Liver (tissue), 8 donors: ENCODE measurements at regions not wholly inside any gene's neighbourhood (a gene's known extent, or its start where the extent isn't known, plus 50 kb on each side); places are given as distances from the start of the nearest gene placed in this dataset.

Experiments used
- DNase-seq: peaks from one replicate; pipeline ENCODE4 v3.0.0-alpha.2; 2017; ENCODE audit warnings: low spot score
- H3K27ac ChIP-seq, 2 donors: one replicate each; pipeline ENCODE4 v1.7.0; 2013; ENCODE audit warnings: inconsistent platforms in 2 of 2, low read length in 2 of 2, control low read depth in 1 of 2, low read depth in 1 of 2, mild to moderate bottlenecking in 1 of 2
- H3K27me3 ChIP-seq, 4 donors: one replicate each; pipeline versions ENCODE4 v1.6.1 to v1.7.0; 2013; ENCODE audit warnings: low read length in 3 of 4, inconsistent platforms in 1 of 4, mild to moderate bottlenecking in 1 of 4, moderate library complexity in 1 of 4; ENCODE audit not compliant: control insufficient read depth in 4 of 4, insufficient read depth in 4 of 4
- H3K36me3 ChIP-seq, 4 donors: one replicate each; pipeline versions ENCODE4 v1.6.1 to v1.7.0; 2013; ENCODE audit warnings: low read length in 3 of 4, mild to moderate bottlenecking in 3 of 4, low read depth in 1 of 4, moderate library complexity in 1 of 4; ENCODE audit not compliant: control insufficient read depth in 4 of 4, insufficient read depth in 3 of 4
- H3K4me1 ChIP-seq, 4 donors: one replicate each; pipeline versions ENCODE4 v1.6.1 to v1.7.0; 2013; ENCODE audit warnings: low read length in 3 of 4, mild to moderate bottlenecking in 3 of 4, moderate library complexity in 1 of 4; ENCODE audit not compliant: control insufficient read depth in 4 of 4, insufficient read depth in 4 of 4
- H3K4me3 ChIP-seq, 3 donors: one replicate each; pipeline versions ENCODE4 v1.6.1 to v1.7.0; 2013; ENCODE audit warnings: low read length in 3 of 3, control low read depth in 1 of 3, low read depth in 1 of 3, mild to moderate bottlenecking in 1 of 3
- H3K9ac ChIP-seq, 2 donors: one replicate each; pipeline ENCODE4 v1.7.0; 2013; ENCODE audit warnings: low read length in 2 of 2, mild to moderate bottlenecking in 2 of 2, moderate library complexity in 2 of 2, control low read depth in 1 of 2, low read depth in 1 of 2
- H3K9me3 ChIP-seq, 4 donors: one replicate each; pipeline versions ENCODE4 v1.6.1 to v1.7.0; 2013; ENCODE audit warnings: low read length in 3 of 4; ENCODE audit not compliant: control insufficient read depth in 4 of 4
- EGR1 ChIP-seq, 2 donors: IDR thresholded peaks; 2 replicates each; pipeline ENCODE4 v1.6.1; 2016 to 2018; ENCODE audit warnings: antibody characterized with exemption in 2 of 2, low read depth in 2 of 2
- FOXA1 ChIP-seq: IDR thresholded peaks from 2 replicates; pipeline ENCODE4 v1.6.1; 2016; ENCODE audit warnings: antibody characterized with exemption
- FOXA2 ChIP-seq: IDR thresholded peaks from 2 replicates; pipeline ENCODE4 v1.6.1; 2016; ENCODE audit warnings: antibody characterized with exemption
- GABPA ChIP-seq, 2 donors: IDR thresholded peaks in 1 of 2; conservative IDR thresholded peaks in 1 of 2; 2 replicates each; pipeline ENCODE4 v1.6.1; 2016; ENCODE audit warnings: antibody characterized with exemption in 2 of 2, mild to moderate bottlenecking in 1 of 2, moderate library complexity in 1 of 2
- HNF4A ChIP-seq, 2 donors: conservative IDR thresholded peaks; 2 replicates each; pipeline ENCODE4 v1.6.1; 2016; ENCODE audit warnings: antibody characterized with exemption in 2 of 2, mild to moderate bottlenecking in 2 of 2
- HNF4G ChIP-seq: IDR thresholded peaks from 2 replicates; pipeline ENCODE4 v1.6.1; 2016; ENCODE audit warnings: antibody characterized with exemption
- NR2F2 ChIP-seq: IDR thresholded peaks from 2 replicates; pipeline ENCODE4 v1.6.1; 2016; ENCODE audit warnings: antibody characterized with exemption
- RAD21 ChIP-seq, 2 donors: IDR thresholded peaks; 2 replicates each; pipeline ENCODE4 v1.6.1; 2016; ENCODE audit warnings: antibody characterized with exemption in 2 of 2, mild to moderate bottlenecking in 2 of 2
- SP1 ChIP-seq: IDR thresholded peaks from 2 replicates; pipeline ENCODE4 v1.6.1; 2018; ENCODE audit warnings: antibody characterized with exemption, mild to moderate bottlenecking
- TAF1 ChIP-seq: conservative IDR thresholded peaks from 2 replicates; pipeline ENCODE4 v1.6.1; 2016; ENCODE audit warnings: antibody characterized with exemption, mild to moderate bottlenecking
- YY1 ChIP-seq: IDR thresholded peaks from 2 replicates; pipeline ENCODE4 v1.6.1; 2016; ENCODE audit warnings: antibody characterized with exemption, mild to moderate bottlenecking
- WGBS: extraction: QIAGEN DNeasy Blood & Tissue Kit; methylation state at CpG from one replicate; pipeline ENCODE4 v1.1.7; 2013; 5-methylcytosine and 5-hydroxymethylcytosine counted together
- TF ChIP-seq, protein P1 (sequence below): IDR thresholded peaks from 2 replicates; pipeline ENCODE4 v1.6.1; 2016; ENCODE audit warnings: antibody characterized with exemption, mild to moderate bottlenecking
- TF ChIP-seq, protein P2 (sequence below): IDR thresholded peaks from 2 replicates; pipeline ENCODE4 v1.6.1; 2016; ENCODE audit warnings: antibody characterized with exemption
- TF ChIP-seq, protein P3 (sequence below): IDR thresholded peaks from 2 replicates; pipeline ENCODE4 v1.6.1; 2016; ENCODE audit warnings: antibody characterized with exemption
- TF ChIP-seq, protein P4 (sequence below): fragments of 150-350 bp; IDR thresholded peaks from 2 replicates; pipeline ENCODE4 v1.5.1; 2017; ENCODE audit warnings: improper control_type of control experiment, low read depth, low read length; ENCODE audit not compliant: missing input control
- donor health status: healthy.
- donor health status: healthy.
- donor health status: healthy.
- donor health status: healthy.
- donor health status: healthy.

DNA sequence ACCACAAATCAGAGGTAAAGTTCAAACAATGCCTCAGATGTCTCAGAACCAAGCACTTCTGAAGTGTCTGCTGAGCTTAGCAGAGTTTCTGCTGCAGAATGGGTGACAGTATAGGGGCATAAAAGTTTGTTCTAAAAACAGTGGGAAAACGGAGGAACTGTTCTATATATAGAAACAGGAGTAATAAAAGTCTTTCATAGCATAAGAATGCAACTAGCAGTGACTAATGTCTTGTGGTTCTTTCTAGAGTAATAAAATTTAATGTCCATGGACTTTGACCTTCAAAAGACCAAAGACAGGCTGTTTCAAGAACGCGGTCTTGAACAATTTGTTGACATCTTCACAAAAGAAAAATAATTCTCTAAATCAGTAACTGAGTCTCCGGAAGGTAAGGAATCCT, 107.5 kb upstream of the FAR2 start:
- Histone ChIP-seq H3K9ac (no peak overlapping the region), H3K9me3 (no peaks in the 10 kb centered on the region), H3K27me3 (no peaks in the 10 kb centered on the region), H3K4me1 (no peaks in the 10 kb centered on the region), H3K36me3 (no peaks in the 10 kb centered on the region), H3K27ac (no peak overlapping the region), H3K4me3 (no peak overlapping the region)
- no peak for DNase-seq
- 66% methylated on average over 4 of the region's 4 CpGs for WGBS
- no peak for TF ChIP-seq RAD21 (IDR thresholded peaks at IDR 0.05)
- no peak for TF ChIP-seq FOXA2
- no peak for TF ChIP-seq GABPA (IDR thresholded peaks at IDR 0.05 in 1 of 2, conservative IDR thresholded peaks at IDR 0.05 in 1 of 2)
- no peak for TF ChIP-seq HNF4A (conservative IDR thresholded peaks at IDR 0.05)
- no peak for TF ChIP-seq FOXA1
- no peak for TF ChIP-seq TAF1

DNA sequence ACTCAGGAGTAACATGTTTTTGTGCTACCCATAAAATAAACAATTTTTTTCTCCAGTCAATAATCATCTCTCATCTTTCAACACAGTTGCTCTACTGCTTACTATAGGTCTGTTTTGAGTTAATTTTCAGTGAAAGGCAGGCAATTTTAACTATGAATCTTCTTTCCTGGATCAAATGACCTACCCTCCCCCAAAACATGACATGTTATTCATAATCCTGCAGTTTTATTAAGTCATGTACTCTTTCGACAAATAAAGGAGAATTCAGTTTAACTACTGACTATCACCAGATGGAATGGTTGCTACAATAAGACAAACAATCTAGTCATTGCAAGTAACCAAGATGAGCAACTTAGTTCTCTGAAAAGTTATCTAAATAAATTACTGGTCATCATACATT, 106.0 kb upstream of the FAR2 start:
- Histone ChIP-seq H3K27me3 (no peaks in the 10 kb centered on the region), H3K4me1 (no peaks in the 10 kb centered on the region)

More for the DNA sequence above, 106.0 kb upstream of the FAR2 start:
- no peak overlapping the region for H3K9ac ChIP-seq
- TF ChIP-seq, protein P1, sequence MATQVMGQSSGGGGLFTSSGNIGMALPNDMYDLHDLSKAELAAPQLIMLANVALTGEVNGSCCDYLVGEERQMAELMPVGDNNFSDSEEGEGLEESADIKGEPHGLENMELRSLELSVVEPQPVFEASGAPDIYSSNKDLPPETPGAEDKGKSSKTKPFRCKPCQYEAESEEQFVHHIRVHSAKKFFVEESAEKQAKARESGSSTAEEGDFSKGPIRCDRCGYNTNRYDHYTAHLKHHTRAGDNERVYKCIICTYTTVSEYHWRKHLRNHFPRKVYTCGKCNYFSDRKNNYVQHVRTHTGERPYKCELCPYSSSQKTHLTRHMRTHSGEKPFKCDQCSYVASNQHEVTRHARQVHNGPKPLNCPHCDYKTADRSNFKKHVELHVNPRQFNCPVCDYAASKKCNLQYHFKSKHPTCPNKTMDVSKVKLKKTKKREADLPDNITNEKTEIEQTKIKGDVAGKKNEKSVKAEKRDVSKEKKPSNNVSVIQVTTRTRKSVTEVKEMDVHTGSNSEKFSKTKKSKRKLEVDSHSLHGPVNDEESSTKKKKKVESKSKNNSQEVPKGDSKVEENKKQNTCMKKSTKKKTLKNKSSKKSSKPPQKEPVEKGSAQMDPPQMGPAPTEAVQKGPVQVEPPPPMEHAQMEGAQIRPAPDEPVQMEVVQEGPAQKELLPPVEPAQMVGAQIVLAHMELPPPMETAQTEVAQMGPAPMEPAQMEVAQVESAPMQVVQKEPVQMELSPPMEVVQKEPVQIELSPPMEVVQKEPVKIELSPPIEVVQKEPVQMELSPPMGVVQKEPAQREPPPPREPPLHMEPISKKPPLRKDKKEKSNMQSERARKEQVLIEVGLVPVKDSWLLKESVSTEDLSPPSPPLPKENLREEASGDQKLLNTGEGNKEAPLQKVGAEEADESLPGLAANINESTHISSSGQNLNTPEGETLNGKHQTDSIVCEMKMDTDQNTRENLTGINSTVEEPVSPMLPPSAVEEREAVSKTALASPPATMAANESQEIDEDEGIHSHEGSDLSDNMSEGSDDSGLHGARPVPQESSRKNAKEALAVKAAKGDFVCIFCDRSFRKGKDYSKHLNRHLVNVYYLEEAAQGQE, result no peak
- TF ChIP-seq GABPA (IDR thresholded peaks at IDR 0.05 in 1 of 2, conservative IDR thresholded peaks at IDR 0.05 in 1 of 2) (no peak), TAF1 (no peak), YY1 (no peak), FOXA1 (no peak), HNF4G (no peak), NR2F2 (no peak), SP1 (no peak), HNF4A (conservative IDR thresholded peaks at IDR 0.05) (no peak), EGR1 (IDR thresholded peaks at IDR 0.05; ENCODE audit: low read depth in 2 of 2) (no peak), RAD21 (IDR thresholded peaks at IDR 0.05) (no peak)
- TF ChIP-seq, protein P2, sequence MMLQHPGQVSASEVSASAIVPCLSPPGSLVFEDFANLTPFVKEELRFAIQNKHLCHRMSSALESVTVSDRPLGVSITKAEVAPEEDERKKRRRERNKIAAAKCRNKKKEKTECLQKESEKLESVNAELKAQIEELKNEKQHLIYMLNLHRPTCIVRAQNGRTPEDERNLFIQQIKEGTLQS, result no peak
- TF ChIP-seq, protein P3, sequence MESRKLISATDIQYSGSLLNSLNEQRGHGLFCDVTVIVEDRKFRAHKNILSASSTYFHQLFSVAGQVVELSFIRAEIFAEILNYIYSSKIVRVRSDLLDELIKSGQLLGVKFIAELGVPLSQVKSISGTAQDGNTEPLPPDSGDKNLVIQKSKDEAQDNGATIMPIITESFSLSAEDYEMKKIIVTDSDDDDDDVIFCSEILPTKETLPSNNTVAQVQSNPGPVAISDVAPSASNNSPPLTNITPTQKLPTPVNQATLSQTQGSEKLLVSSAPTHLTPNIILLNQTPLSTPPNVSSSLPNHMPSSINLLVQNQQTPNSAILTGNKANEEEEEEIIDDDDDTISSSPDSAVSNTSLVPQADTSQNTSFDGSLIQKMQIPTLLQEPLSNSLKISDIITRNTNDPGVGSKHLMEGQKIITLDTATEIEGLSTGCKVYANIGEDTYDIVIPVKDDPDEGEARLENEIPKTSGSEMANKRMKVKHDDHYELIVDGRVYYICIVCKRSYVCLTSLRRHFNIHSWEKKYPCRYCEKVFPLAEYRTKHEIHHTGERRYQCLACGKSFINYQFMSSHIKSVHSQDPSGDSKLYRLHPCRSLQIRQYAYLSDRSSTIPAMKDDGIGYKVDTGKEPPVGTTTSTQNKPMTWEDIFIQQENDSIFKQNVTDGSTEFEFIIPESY, result no peak
- TF ChIP-seq, protein P4, sequence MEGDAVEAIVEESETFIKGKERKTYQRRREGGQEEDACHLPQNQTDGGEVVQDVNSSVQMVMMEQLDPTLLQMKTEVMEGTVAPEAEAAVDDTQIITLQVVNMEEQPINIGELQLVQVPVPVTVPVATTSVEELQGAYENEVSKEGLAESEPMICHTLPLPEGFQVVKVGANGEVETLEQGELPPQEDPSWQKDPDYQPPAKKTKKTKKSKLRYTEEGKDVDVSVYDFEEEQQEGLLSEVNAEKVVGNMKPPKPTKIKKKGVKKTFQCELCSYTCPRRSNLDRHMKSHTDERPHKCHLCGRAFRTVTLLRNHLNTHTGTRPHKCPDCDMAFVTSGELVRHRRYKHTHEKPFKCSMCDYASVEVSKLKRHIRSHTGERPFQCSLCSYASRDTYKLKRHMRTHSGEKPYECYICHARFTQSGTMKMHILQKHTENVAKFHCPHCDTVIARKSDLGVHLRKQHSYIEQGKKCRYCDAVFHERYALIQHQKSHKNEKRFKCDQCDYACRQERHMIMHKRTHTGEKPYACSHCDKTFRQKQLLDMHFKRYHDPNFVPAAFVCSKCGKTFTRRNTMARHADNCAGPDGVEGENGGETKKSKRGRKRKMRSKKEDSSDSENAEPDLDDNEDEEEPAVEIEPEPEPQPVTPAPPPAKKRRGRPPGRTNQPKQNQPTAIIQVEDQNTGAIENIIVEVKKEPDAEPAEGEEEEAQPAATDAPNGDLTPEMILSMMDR, result no peak
- no peak for DNase-seq
- 88% methylated on average over 1 of the region's 1 CpG for WGBS
- H3K4me3 ChIP-seq, result no peak overlapping the region
- H3K27ac ChIP-seq, result no peak overlapping the region
- no peaks in the 10 kb centered on the region for H3K9me3 ChIP-seq
- no peaks in the 10 kb centered on the region for H3K36me3 ChIP-seq
